ENCODE measurements at regions not wholly inside any gene's neighbourhood (a gene's known extent, or its start where the extent isn't known, plus 50 kb on each side); places are given as distances from the start of the nearest gene placed in this dataset.

DNA sequence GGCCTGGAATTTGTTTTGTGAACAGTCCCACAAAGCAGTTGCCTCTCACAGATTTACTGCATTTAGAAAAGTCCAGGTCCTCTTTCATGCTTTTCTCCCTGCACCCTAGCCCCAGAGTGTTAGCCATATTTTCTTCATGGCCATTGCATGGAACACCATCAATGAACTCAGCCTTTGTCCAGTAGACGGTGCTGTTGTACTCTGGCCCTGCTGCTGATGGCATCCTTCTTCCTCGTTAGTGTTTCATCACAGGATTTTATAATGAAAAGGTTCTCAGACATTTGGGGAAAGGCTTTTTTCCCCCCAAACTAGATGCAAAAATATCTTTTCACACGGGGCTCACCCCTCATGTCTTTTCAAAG lies 93.0 kb upstream of the SLC25A13 start:
- H3K4me3 ChIP-seq, result no peak overlapping the region
- no peak overlapping the region for H3K27ac ChIP-seq
- no peaks in the 10 kb centered on the region for H3K27me3 ChIP-seq
- no peak for TF ChIP-seq POLR2A (IDR thresholded peaks at IDR 0.05)
- TF ChIP-seq, protein P1, sequence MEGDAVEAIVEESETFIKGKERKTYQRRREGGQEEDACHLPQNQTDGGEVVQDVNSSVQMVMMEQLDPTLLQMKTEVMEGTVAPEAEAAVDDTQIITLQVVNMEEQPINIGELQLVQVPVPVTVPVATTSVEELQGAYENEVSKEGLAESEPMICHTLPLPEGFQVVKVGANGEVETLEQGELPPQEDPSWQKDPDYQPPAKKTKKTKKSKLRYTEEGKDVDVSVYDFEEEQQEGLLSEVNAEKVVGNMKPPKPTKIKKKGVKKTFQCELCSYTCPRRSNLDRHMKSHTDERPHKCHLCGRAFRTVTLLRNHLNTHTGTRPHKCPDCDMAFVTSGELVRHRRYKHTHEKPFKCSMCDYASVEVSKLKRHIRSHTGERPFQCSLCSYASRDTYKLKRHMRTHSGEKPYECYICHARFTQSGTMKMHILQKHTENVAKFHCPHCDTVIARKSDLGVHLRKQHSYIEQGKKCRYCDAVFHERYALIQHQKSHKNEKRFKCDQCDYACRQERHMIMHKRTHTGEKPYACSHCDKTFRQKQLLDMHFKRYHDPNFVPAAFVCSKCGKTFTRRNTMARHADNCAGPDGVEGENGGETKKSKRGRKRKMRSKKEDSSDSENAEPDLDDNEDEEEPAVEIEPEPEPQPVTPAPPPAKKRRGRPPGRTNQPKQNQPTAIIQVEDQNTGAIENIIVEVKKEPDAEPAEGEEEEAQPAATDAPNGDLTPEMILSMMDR (IDR thresholded peaks at IDR 0.05), result peak; percentile 2 to 42
- no peaks in the 10 kb centered on the region for H3K36me3 ChIP-seq
- DNase-seq (ENCODE audit: low spot score in 2 of 2), result no peak
- no peaks in the 10 kb centered on the region for H3K9me3 ChIP-seq
- WGBS, result 17% methylated on average over 3 of the region's 3 CpGs
- H3K4me1 ChIP-seq, result no peaks in the 10 kb centered on the region

DNA sequence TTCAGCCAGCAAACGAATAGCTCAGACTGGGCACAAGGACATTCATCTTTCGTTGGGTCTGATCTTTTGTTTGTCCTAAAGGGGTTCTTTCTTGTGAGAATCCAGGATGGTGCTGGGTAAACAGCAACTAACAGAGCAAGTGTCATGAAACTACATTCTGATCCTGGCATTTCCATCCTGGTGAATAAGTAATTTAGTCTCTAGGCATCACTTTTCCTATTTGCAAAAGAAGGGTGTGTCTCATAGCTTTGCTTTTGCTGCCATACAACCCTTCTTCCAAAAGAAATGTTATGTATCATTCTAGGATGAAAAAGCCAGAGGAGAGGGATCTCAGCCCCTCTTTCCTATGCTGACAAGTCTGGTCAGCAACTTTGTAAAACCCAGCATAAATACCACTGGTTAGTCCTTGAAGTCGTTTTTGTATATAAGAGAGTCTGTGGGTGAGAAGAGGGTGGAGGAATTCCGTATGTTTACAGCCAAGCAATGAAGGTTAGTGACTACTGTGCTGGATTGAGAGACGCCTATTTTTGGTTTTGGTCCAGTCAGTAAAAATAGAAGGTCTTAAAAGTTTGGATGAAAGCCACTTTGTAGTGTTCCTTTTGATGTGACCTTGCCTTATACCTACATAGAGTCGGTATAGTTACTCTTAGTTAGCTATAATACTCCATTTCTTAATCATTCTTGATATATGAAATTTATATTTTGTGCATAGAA lies 88.4 kb upstream of the SLC25A13 start:
- no peaks in the 10 kb centered on the region for H3K36me3 ChIP-seq
- H3K27ac ChIP-seq, result no peak overlapping the region
- TF ChIP-seq POLR2AphosphoS5 (IDR thresholded peaks at IDR 0.05), result no peak
- TF ChIP-seq, protein P1 (IDR thresholded peaks at IDR 0.05), result no peak
- TF ChIP-seq EP300 (IDR thresholded peaks at IDR 0.05), result no peak
- no peak for TF ChIP-seq POLR2A (IDR thresholded peaks at IDR 0.05)
- H3K4me1 ChIP-seq, result no peaks in the 10 kb centered on the region
- H3K9me3 ChIP-seq, result no peaks in the 10 kb centered on the region
- no peaks in the 10 kb centered on the region for H3K27me3 ChIP-seq
- WGBS, result 47% methylated on average over 6 of the region's 6 CpGs
- no peak overlapping the region for H3K4me3 ChIP-seq
- DNase-seq (ENCODE audit: low spot score in 2 of 2), result no peak

DNA sequence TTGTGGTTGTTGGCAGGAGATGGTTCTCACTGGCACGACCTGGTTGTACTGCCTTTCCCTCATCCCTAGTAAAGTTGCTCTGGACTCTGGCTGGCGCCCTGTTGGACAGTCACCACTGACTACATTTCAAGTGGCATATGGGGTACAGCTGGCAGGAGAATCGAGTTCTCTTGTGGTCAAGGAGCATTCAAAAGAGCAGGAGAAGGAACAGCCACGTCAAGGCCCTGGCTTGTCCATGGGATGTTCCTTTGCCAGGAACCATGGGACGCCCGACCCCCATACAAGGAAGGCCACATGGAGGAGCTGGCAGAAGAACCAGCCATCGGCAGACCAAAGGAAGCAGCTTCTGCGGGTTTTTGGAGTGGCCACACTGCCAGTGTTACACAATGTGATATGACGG lies 87.0 kb upstream of the SLC25A13 start:
- H3K9me3 ChIP-seq, result no peaks in the 10 kb centered on the region
- no peaks in the 10 kb centered on the region for H3K27me3 ChIP-seq
- H3K4me1 ChIP-seq, result no peaks in the 10 kb centered on the region
- H3K27ac ChIP-seq, result no peak overlapping the region
- TF ChIP-seq POLR2A (IDR thresholded peaks at IDR 0.05) (no peak), EP300 (IDR thresholded peaks at IDR 0.05) (no peak), POLR2AphosphoS5 (IDR thresholded peaks at IDR 0.05) (no peak)
- TF ChIP-seq, protein P1 (IDR thresholded peaks at IDR 0.05), result no peak
- H3K4me3 ChIP-seq, result no peak overlapping the region
- DNase-seq (ENCODE audit: low spot score in 2 of 2), result no peak
- no peaks in the 10 kb centered on the region for H3K36me3 ChIP-seq
- 91% methylated on average over 9 of the region's 9 CpGs for WGBS

DNA sequence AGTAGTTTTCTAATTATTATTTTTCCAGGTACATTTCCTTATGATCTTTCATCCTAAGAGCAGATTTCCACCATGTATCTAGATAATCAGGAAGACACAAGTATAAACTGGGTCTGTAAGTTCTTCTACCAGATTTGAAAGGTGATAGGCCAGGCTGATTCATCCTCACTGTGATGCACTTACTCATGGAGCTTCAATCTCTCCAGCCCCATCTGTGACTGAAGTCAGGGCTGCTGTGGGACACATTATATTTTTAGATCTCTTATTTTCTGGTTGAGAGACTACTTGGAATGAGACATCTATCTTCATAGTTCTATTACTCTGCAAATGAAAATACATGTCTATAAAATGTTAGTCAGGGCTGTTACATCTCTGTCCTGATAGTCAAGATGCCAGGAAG lies 85.5 kb upstream of the SLC25A13 start:
- Histone ChIP-seq H3K27me3 (no peaks in the 10 kb centered on the region), H3K4me1 (no peaks in the 10 kb centered on the region), H3K36me3 (no peaks in the 10 kb centered on the region), H3K4me3 (no peak overlapping the region), H3K27ac (no peak overlapping the region), H3K9me3 (no peaks in the 10 kb centered on the region)
- TF ChIP-seq, protein P1 (IDR thresholded peaks at IDR 0.05), result no peak
- no peak for TF ChIP-seq POLR2A (IDR thresholded peaks at IDR 0.05)
- TF ChIP-seq EP300 (IDR thresholded peaks at IDR 0.05), result no peak
- no peak for TF ChIP-seq POLR2AphosphoS5 (IDR thresholded peaks at IDR 0.05)
- no peak for DNase-seq (ENCODE audit: low spot score in 2 of 2)

DNA sequence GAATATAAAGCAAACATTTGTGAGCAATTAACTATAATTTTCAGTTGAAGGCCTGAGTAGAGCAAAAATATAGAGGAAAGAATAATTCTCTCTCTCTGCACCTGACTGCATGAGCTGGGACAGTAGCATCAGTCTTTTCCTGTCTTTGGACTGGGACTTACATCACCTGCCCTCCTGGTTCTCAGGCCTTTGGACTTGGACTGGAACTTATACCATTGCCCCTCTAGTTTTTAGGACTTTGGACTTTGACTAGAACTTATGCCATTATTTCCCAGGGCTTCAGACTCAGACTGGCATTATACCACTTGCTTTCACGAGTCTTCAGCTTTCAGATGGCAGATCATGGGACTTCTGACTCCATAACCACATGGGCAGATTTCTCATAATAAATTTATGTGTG lies 81.0 kb upstream of the SLC25A13 start:
- Histone ChIP-seq H3K9me3 (no peaks in the 10 kb centered on the region), H3K27me3 (no peaks in the 10 kb centered on the region), H3K36me3 (no peaks in the 10 kb centered on the region), H3K27ac (no peak overlapping the region), H3K4me3 (no peak overlapping the region), H3K4me1 (no peaks in the 10 kb centered on the region)
- TF ChIP-seq POLR2AphosphoS5 (IDR thresholded peaks at IDR 0.05), result no peak
- no peak for TF ChIP-seq EP300 (IDR thresholded peaks at IDR 0.05)
- no peak for TF ChIP-seq POLR2A (IDR thresholded peaks at IDR 0.05)
- TF ChIP-seq, protein P1 (IDR thresholded peaks at IDR 0.05), result no peak
- WGBS, result 74% methylated on average over 1 of the region's 1 CpG
- DNase-seq (ENCODE audit: low spot score in 2 of 2), result no peak

Measured in suprapubic skin (tissue), 4 donors.